Left ventricle myocardium superior (tissue), 1 donor: ENCODE measurements at regions not wholly inside any gene's neighbourhood (a gene's known extent, or its start where the extent isn't known, plus 50 kb on each side); places are given as distances from the start of the nearest gene placed in this dataset.

Source experiments
- ATAC-seq: fragments of 200-7000 bp; cut with Tn5 transposase; one replicate; pipeline ENCODE4 v1.9.1; 2020; ENCODE audit warnings: mild to moderate bottlenecking, moderate library complexity
- DNase-seq: peaks from one replicate; pipeline ENCODE4 v3.0.0-alpha.2; 2020
- intact Hi-C: fragments of 100-400 bp; cut with micrococcal nuclease; formaldehyde crosslinking; loops from one replicate; pipeline ENCODE4 v1.11.0; 2022
- donor health status: DM: no; HTN: yes; CAD: no; lungs with severe emphysema.

DNA sequence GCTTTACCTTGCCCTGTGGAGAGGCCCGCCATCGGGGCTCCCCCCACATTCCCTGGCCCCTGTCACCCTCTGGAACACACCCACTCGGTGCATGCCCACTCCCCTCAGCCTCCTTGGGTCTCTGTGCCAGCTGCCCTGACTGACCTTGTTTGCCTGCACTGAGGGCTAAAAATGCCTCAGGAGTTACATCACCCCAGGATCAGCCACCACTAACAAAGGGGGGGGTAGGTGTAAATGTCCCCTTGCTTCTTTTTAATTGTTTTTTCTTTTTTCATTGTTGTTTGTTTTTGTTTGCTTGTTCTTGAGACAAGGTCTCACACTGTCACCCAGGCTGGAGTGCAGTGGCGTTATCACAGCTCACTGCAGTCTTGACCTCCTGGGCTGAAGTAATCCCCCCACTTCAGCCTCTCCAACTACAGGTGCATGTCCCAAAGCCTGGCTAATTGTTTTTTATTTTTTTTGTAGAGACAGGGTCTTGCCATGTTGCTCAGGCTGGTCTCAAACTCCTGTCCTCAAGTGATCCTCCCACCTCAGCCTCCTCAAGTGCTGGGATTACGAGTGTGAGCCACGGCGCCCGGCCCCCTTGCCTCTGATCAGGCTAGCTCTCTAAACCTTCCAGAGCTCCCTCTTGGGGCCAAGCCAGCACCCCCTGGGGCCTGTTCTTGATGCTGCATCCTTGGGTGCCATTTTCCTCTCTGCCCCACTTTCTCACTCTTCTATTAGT is 297.1 kb downstream of the UQCRFS1 start:
- ATAC-seq (peak; percentile 66), DNase-seq (no peak)
- intact Hi-C loops = no loop called here

DNA sequence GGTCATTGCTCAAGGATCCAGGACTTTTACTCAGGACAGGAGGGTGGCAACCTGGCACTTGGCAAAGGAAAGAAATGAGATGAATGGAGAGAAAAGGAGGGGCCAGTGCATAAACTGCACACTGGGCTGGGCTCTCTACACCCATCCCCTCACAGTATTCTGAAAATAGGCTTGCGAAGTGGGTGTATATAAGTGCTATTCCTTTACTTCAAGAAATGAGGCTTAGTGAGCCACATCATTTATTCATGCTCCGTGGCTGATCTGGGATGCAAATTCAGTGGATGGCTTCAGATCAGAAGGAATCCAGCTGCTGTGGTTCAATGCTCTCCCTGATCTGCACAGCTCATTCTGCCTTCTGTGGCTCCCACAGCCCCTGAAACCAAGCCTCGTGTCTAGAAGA is 297.7 kb downstream of the UQCRFS1 start:
- DNase-seq (no peak), ATAC-seq (no peak)
- intact Hi-C loops = no loop called here

DNA sequence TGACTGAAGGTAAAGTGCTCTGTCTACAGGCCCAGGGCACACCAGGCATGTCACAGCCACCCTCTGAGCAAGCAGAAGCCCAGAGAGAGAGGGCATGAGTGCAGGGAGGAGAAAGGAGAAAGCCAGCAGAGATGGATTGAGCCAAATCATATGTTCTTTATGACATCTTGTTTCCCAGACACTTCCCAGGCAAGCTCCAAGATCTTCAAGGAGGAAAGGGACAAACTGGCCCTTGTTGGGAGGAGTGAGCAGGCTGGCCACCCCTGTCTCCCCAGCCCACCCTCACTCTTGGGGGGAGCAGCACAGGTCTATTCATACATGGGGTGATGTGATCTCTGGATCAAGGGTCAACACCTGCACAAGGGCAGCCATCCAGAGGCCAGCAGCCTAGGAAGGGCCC is 298.8 kb downstream of the UQCRFS1 start:
- ATAC-seq (no peak), DNase-seq (no peak)
- intact Hi-C loops = no loop called here

DNA sequence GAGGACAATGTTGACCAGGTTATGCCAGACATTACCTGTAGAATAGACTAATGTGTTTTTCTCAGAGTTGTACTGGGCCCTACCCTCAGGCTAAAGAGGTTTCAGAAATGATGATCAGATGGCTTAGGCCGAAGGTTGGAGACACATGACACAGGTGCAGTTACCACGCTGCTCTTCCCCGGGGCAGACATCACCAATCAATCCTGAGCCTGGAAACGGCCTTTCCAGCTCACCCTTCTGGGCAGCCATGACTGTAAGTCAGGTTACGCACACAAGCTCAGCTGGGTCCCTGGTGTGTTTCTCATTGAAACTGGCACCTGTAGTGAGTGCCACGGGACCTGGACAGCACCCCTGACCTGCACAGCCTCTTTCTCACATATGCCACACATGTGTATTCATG is 299.3 kb downstream of the UQCRFS1 start:
- DNase-seq (no peak), ATAC-seq (no peak)
- intact Hi-C loops = no loop called here

DNA sequence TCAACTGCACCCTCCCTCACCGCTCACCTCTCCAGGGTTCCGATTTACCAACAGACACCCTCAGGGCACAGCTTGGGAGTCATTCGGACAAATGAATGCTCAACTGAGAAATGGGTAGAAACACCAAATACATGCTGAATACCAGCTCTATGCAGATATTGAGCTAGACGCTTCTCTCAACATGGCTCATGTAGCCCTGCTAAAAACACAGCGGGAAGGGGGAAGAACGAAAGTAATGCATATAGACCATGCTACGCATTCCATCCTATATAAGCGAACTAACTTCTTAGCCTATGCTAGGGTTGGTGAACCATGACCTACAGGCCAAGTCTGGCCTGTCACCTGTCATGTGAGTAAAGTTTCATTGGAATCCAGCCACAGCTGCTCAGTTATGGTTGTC is 304.0 kb downstream of the UQCRFS1 start:
- ATAC-seq = no peak
- intact Hi-C loops = no loop called here
- DNase-seq = no peak

DNA sequence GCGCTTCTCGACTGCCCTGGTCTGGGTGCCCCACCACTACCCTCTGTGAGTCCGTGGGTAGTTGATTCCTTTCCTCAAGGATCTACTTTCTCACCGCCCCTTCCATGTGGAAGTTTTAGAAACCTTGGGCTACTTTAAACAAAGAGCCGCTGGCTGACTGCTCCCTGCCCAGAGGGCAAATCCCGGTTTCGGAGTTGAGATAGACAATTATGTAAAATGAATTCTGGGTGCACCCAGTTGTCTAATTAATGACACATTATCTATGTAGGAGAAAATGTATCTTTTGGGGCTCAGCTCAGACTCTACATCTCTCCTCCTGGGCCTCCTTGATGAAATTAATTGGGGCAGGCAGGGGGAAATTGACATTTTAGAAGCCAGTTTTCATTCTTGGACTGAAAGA is 305.4 kb downstream of the UQCRFS1 start:
- no peak for DNase-seq
- no peak for ATAC-seq
- intact Hi-C loops = no loop called here

DNA sequence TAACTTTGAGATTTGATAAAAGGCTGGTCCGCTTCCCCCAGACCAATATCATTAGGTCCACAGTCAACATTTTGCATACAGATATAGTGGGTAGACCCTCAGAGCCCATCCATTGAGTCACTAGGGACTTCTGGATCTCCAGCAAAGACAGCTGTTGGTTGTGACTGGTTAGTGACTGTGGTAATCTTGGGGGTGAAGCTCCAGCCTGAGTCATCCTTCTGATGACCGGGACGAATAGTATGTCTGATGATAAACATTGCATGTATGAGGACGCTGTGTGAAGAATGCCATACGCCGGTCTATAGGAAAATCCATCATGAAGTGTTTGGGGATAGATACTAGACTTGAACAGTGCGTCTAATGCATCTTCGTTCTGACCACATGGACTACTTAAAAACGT is 307.0 kb downstream of the UQCRFS1 start:
- ATAC-seq (no peak), DNase-seq (no peak)
- intact Hi-C loops = no loop called here

DNA sequence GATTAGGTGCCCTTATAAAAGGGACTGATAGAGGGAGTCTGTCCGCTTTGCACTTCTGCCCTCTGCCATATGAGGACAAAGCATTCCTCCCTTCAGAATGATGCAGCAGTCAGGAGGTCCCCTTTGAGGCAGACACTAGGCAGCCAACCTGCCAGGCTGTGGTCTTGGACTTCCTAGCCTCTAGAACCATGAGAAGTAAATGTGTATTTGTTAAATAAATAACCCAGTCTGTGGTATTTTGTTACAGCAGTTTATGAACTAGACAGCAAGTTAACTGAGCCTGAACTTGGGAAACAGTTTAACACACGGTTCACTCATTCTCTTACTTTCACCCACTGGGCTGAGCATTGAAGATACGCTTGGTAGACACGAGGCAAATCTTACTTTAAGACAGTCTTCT is 313.2 kb downstream of the UQCRFS1 start:
- no peak for ATAC-seq
- intact Hi-C loops = no loop called here
- DNase-seq = no peak

DNA sequence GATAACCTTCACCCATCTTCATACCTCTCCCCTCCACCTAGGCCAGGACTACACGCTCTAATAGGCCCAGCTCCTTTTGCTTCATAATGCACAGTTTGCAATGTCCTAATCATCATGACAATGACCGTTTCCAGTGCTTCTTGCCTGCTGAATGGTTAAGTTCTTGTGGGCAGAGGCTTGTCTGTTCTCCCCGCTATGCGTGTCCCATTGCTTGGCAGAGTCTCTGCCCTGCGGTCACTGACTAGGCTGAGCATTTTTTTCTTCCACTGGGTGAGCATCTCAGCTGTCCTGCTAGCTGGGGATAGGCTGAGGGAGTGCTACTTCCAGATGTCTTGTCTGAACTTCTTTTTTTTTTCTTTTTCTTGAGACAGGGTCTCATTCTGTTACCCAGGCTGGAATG is 314.7 kb downstream of the UQCRFS1 start:
- no peak for DNase-seq
- peak; percentile 54 for ATAC-seq
- intact Hi-C loops = no loop called here

DNA sequence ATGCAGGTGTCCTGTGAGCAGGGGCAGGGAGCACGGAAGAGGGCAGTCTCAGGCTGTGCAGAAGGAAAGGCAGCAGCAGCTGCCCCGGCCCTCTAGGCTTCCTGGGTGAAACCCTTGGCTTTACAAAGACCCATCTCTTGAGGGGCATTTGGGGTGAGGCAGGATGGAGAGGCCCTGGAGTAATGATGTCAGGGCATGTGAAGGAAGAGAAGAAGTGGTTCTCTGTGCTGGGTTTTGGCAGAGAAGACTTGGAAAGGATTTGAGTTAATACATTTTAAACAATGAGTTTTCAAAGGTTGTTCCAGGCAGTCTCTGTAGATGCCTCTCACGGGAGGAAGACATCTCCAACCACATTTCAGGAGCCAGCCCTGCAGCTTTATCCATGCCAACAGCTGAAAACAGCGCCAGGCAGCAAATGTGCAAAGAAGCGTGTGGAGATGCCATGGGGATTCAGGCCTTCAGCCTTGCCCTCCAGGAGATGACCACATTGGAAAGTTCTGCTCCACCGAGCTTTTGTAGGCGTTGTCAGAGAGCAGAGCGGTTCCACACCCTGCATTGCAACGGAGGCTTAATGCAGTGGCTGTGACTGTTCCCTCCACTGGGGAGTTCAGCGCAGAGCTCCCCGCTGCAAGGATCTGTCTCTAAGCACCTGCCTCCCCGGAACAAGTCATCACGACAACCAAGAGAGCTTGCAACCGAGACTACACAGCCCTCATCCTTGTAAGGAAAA is 322.8 kb downstream of the UQCRFS1 start:
- DNase-seq (no peak), ATAC-seq (no peak)
- intact Hi-C loops = no loop called here

DNA sequence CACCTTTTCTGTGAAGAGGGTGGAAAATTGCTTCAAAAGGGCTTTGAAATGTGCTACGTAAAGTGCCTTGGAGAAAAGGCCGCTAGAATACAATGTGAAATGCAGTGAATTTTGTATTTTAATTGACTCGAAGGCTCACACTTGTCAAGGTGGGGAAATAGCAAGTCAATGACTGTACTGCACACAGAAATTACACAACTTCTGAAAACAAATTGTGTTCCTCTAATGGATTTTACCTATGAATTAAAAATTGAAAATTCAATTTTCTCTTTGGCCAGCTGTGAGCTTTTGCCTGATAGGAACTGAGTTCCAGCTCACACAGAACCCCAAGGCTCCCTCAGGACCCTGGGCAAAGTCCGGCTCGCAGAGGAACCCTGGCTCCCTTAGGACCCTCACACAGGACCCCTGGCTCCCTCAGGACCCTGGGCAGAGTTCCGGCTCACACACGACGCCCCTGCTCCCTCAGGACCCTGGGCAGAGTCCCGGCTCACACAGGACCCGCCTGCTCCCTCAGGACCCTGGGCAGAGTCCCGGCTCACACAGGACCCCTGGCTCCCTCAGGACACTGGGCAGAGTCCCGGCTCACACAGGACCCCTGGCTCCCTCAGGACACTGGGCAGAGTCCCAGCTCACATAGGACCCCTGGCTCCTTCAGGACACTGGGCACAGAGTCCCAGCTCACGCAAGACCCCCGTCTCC is 324.9 kb downstream of the UQCRFS1 start:
- ATAC-seq (no peak), DNase-seq (peak; percentile 40)
- intact Hi-C loops = no loop called here

DNA sequence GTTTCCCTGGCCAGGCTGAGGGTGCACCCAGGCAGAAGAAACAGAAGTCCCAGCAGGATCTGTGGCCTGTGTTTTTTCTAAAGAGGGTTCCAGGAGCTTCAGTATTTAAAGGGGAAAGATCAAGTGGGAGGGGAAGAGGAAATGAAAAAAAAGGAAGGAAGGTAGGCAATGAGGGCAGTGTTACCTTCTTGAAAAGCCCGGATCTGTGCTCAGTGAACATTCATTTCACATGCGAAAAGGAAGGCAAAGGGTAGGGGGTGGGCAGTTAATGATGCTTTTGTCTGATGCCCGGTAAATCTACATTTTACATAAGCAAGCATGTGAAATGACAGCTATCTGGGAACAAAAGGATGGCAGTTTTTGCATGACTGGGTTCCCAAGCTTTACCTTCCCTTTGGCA is 326.2 kb downstream of the UQCRFS1 start:
- no peak for ATAC-seq

DNA sequence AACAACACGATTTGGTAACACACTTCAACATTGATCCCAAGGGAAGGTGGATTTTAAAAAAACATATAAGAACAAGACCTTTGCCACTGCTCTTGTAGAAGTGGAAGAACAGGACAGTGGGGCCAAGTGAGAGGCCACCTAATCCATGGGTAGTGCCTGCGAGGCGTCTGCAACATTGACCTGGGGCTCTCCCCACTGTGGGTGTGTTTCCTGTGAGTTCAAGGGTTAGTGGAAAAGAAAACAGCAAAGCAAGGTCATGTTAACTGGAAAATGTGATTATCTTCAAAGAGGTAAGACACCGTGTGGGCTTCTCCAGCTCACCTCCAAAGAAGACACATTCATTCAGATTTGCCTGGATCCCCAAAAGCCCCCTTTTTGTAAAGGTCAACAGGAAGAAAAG is 327.0 kb downstream of the UQCRFS1 start:
- ATAC-seq = no peak
- intact Hi-C loops = no loop called here
- DNase-seq = no peak

More for the DNA sequence above, 326.2 kb downstream of the UQCRFS1 start:
- DNase-seq = no peak
- intact Hi-C loops = no loop called here

DNA sequence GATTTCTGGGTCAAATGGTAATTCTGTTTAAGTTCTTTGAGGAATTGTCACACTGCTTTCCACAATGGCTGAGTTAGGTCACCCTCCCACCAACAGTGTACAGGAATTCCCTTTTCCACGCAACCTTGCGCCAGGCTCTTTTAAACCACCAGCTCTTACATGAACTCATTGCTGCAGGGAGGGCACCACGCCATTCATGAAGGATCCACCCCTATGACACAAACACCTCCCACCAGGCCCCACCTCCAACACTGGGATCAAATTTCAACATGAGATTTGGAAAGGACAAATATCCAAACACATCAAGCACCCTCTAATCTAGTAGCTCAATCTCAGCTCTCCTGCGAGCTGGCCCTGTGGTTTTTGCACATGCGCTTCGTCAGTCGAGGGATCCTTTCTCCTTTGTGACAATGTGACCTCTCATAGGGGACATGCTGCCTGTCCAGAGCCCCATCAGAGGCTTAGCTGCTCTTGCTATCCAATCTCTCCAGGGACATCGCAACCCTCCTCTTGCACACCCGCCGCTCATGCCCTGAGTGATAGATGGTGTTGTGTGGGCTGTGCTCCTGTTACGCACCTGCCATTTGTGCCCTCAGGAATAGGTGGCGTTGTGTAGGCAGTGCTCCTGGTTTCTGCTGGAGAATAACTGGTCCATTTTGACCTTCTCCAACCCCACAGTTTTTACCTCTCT is 328.0 kb downstream of the UQCRFS1 start:
- intact Hi-C loops = no loop called here
- DNase-seq (peak; percentile 51), ATAC-seq (peak; percentile 64)

DNA sequence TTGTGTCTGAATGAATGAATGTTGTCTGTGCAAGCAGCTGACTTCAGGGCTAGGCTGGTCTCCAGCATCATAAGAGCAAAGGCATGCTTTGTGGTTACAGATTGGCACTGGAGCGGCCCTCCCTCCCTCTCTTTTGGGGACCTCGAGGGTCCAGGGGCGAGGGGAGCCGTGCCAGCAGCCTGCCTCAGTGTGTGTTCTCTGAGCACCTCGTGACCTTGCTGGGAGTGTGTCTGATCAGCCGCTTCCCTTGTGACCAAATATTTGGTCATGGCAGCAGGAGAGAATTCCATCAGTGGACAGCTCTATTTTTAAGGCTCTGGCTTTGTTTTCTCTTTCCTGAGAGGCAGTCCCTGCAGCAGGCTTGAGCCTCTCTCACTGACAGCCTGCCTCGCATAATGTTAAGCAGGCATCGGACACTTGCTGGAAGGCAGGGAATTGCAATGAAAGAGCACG is 329.7 kb downstream of the UQCRFS1 start:
- peak; percentile 71 for DNase-seq
- intact Hi-C loops = no loop called here
- peak; percentile 85 for ATAC-seq

DNA sequence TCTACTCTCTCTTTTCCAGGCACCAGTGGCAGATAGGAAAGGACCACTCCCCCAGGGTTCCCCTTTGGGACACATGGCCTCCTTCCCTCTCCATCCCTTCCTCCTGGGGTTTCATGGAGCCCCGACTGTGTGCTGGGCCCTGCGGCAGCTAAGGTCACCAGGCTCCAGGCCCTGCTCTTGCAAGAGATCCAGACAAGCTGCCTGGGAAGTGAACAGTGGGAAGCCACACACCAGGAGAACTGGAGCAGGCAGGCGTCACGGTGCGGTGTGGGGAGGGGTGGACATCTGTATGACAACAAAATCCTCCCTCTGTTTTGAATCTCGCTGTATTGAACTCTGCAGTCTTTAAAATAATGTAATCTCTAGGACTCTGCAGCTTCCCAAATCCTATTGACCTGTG is 330.1 kb downstream of the UQCRFS1 start:
- intact Hi-C loops = no loop called here
- peak; percentile 15 for ATAC-seq
- DNase-seq = no peak

DNA sequence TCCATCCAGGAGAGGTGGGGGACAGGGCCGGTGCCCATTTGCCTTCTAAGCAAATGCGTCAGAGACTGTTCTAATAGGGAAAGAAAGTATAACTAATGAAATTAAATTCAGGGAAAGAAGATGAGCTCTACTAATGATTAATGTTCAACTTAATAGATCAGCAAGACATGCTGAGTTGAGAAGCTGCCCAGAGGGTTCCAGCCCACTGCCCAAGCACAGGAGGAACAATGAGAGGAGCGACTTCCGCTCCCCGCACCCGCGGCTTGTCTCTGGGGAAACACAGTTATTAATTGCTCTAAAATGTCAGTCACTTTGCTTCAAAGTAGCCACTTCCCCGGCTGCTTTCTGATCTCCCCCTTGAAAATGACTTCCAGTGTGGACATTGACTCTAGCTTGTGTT is 331.3 kb downstream of the UQCRFS1 start:
- DNase-seq (no peak), ATAC-seq (no peak)
- intact Hi-C loops = no loop called here

DNA sequence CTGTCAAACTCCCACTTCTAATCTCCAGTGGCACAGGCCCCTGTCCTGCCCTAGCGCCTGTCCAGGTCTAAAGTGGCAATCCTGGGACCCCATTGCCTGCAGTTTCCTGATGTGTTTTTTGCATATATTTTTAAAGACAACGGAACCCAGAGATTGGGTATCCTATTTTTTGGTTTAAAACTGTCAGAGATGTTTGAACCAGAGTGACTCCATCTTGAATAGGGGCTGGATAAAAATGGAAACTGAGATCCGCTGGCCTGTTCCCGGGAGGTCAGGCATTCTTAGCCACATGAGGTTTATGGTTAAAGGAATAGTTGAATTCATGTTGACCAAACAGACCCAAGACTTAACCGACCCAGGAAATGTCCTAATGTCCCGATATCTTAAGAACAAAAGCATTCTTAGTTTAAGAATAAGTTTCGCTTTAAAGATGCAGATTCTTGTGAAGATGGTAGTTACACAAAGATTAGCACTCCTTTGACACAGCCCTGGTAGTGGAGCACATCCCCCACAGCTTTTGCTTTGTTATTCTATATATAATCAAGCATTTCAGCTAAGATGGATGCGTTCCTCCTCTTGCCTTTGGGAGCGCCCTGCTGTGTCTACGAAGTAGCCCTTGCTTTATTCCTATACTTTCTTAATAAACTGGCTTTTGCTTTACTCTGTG is 332.1 kb downstream of the UQCRFS1 start:
- ATAC-seq (no peak), DNase-seq (no peak)
- intact Hi-C loops = no loop called here

DNA sequence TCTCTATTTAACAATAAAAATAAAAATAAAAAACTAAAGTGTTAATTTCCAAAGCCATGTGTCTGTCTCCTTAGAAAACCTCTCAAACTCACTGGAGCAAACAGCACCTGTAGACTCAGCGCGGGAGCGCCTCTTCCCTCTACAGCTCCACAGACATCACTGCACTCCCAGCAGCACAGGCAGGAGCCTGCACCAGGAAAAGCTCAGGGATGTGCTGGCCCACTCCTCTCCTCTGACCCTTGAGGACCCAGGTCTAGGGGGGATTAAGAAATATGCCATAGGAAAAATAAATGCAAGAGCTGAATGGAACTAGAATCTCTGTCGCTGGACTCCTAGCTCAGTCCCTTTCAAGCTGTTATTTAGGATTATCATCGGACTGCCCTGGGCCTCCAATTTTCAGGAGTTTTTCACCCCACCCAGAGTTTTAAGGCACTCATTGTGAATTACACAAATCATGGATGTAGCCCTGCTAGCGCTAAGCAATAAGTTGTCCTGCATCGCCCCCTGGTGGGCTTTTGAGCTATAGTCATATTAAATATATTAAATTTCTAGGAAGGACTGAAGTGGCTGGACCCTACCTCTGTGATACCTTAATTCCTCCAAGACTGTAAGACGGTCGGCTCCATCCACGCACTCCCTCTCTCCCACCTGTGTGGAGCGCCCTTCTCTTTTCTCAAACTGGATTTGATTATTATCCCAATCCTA is 333.9 kb downstream of the UQCRFS1 start:
- intact Hi-C loops = loop anchor here (5.0 kb wide), 2 partner anchors 142 to 412 kb away; no protein-coding TSS in a partner anchor
- ATAC-seq (peak; percentile 24), DNase-seq (peak; percentile 73)
